GM18511 (cell line): ENCODE measurements at regions not wholly inside any gene's neighbourhood (a gene's known extent, or its start where the extent isn't known, plus 50 kb on each side); places are given as distances from the start of the nearest gene placed in this dataset.
"Not testable (repeated sequence)": the region's sequence is repeated elsewhere in the genome, so short reads cannot be mapped to it uniquely, and the experiment has no call there.

Source experiments
- ATAC-seq: cut with Tn5 transposase; IDR thresholded peaks from one replicate; pipeline ENCODE4 v1.9.1; 2021; ENCODE audit warnings: mild to moderate bottlenecking, moderate library complexity; ENCODE audit not compliant: unreplicated experiment

GRCh38 chr5:100398815-100399214 is 136.4 kb upstream of the FAM174A start:
- ATAC-seq: not testable (repeated sequence)

- ATAC-seq: not testable (repeated sequence)
These were observed 155.8 kb upstream of the FAM174A start for GRCh38 chr5:100379254-100379858.

- ATAC-seq: not testable (repeated sequence)
These were observed 170.3 kb upstream of the FAM174A start for GRCh38 chr5:100364757-100365478.

GRCh38 chr5:100364343-100364742 is 170.8 kb upstream of the FAM174A start:
- not testable (repeated sequence) for ATAC-seq

GRCh38 chr5:100359998-100360397 is 175.2 kb upstream of the FAM174A start:
- ATAC-seq: not testable (repeated sequence)

GRCh38 chr5:100346269-100346668 is 188.9 kb upstream of the FAM174A start:
- not testable (repeated sequence) for ATAC-seq

- not testable (repeated sequence) for ATAC-seq
These were observed 193.7 kb upstream of the FAM174A start for GRCh38 chr5:100341485-100341884.

GRCh38 chr5:100322483-100322882 is 212.7 kb upstream of the FAM174A start:
- ATAC-seq: no peak

- ATAC-seq: no peak
These were observed 215.3 kb upstream of the FAM174A start for GRCh38 chr5:100319885-100320284.

GRCh38 chr5:100313657-100314056 is 221.5 kb upstream of the FAM174A start:
- ATAC-seq: no peak

GRCh38 chr5:100311806-100312205 is 223.4 kb upstream of the FAM174A start:
- no peak for ATAC-seq

GRCh38 chr5:100306000-100306399 is 229.2 kb upstream of the FAM174A start:
- ATAC-seq: no peak

- no peak for ATAC-seq
These were observed 232.0 kb upstream of the FAM174A start for GRCh38 chr5:100303216-100303615.

GRCh38 chr5:100299261-100299660 is 235.9 kb upstream of the FAM174A start:
- ATAC-seq: no peak

GRCh38 chr5:100276071-100276470 is 259.1 kb upstream of the FAM174A start:
- ATAC-seq: no peak

- no peak for ATAC-seq
These were observed 259.5 kb upstream of the FAM174A start for GRCh38 chr5:100275631-100276030.

GRCh38 chr5:100273846-100274580 is 261.2 kb upstream of the FAM174A start:
- no peak for ATAC-seq

- ATAC-seq: peak; percentile 79
These were observed 265.0 kb upstream of the FAM174A start for GRCh38 chr5:100270023-100270771.

- no peak for ATAC-seq
These were observed 274.2 kb upstream of the FAM174A start for GRCh38 chr5:100260968-100261367.

GRCh38 chr5:100252944-100253343 is 282.2 kb upstream of the FAM174A start:
- ATAC-seq: no peak

GRCh38 chr5:100252037-100252436 is 283.1 kb upstream of the FAM174A start:
- no peak for ATAC-seq
